HEK293 (cell line): ENCODE measurements at regions not wholly inside any gene's neighbourhood (a gene's known extent, or its start where the extent isn't known, plus 50 kb on each side); places are given as distances from the start of the nearest gene placed in this dataset.

Experiments used
- FEZF1 ChIP-seq: fragments of 450-650 bp; formaldehyde crosslinking; IDR thresholded peaks from 2 replicates; pipeline ENCODE4 v1.5.1; 2016; ENCODE audit warnings: missing biosample characterization, missing genetic modification characterization
- GLIS1 ChIP-seq: fragments of 450-650 bp; formaldehyde crosslinking; IDR thresholded peaks from 2 replicates; pipeline ENCODE4 v1.5.1; 2016; ENCODE audit warnings: missing biosample characterization, missing genetic modification characterization
- HOXC10 ChIP-seq: sonication (generic); formaldehyde crosslinking; IDR thresholded peaks from 2 replicates; pipeline ENCODE4 v1.8.1; 2023; ENCODE audit warnings: mild to moderate bottlenecking, missing genetic modification reagents
- OVOL3 ChIP-seq: fragments of 450-650 bp; formaldehyde crosslinking; IDR thresholded peaks from 2 replicates; pipeline ENCODE4 v1.5.1; 2016; ENCODE audit warnings: missing biosample characterization, missing genetic modification characterization
- TCF7L2 ChIP-seq: IDR thresholded peaks from 2 replicates; pipeline ENCODE4 v1.6.1; 2011; ENCODE audit warnings: low read depth, mild to moderate bottlenecking, inconsistent platforms, low read length, moderate library complexity, borderline replicate concordance
- YY2 ChIP-seq: fragments of 450-650 bp; formaldehyde crosslinking; IDR thresholded peaks from 2 replicates; pipeline ENCODE4 v1.5.1; 2016; ENCODE audit warnings: missing biosample characterization, missing genetic modification characterization
- ZNF133 ChIP-seq: fragments of 450-650 bp; formaldehyde crosslinking; IDR thresholded peaks from 2 replicates; pipeline ENCODE4 v1.5.1; 2016; ENCODE audit warnings: missing biosample characterization, missing genetic modification characterization
- ZNF16 ChIP-seq: fragments of 450-650 bp; formaldehyde crosslinking; IDR thresholded peaks from 2 replicates; pipeline ENCODE4 v1.5.1; 2016; ENCODE audit warnings: low read depth, missing biosample characterization, missing genetic modification characterization
- ZNF174 ChIP-seq: fragments of 450-650 bp; formaldehyde crosslinking; IDR thresholded peaks from 2 replicates; pipeline ENCODE4 v1.5.0; 2017; ENCODE audit warnings: missing biosample characterization, mild to moderate bottlenecking, missing genetic modification characterization
- ZNF184 ChIP-seq: fragments of 450-650 bp; IDR thresholded peaks from 2 replicates; pipeline ENCODE4 v1.5.1; 2018; ENCODE audit warnings: missing biosample characterization, mild to moderate bottlenecking, missing genetic modification characterization
- ZNF221 ChIP-seq: fragments of 450-650 bp; formaldehyde crosslinking; IDR thresholded peaks from 2 replicates; pipeline ENCODE4 v1.5.1; 2017; ENCODE audit warnings: missing biosample characterization, missing genetic modification characterization, borderline replicate concordance
- ZNF24 ChIP-seq: fragments of 450-650 bp; formaldehyde crosslinking; IDR thresholded peaks from 2 replicates; pipeline ENCODE4 v1.5.1; 2016; ENCODE audit warnings: missing biosample characterization, missing genetic modification characterization
- ZNF274 ChIP-seq, 2 experiments: fragments of 200-500 bp in 1 of 2; fragments of 450-650 bp in 1 of 2; sonication (Bioruptor generic) in 1 of 2; formaldehyde crosslinking in 1 of 2; IDR thresholded peaks; 2 replicates each; pipeline versions ENCODE4 v1.5.1 to v1.6.1; 2014 to 2016; ENCODE audit warnings: borderline replicate concordance in 1 of 2, inconsistent platforms in 1 of 2, low read length in 1 of 2, missing biosample characterization in 1 of 2, missing genetic modification characterization in 1 of 2
- ZNF324 ChIP-seq: fragments of 450-650 bp; formaldehyde crosslinking; IDR thresholded peaks from 2 replicates; pipeline ENCODE4 v1.5.1; 2016; ENCODE audit warnings: missing biosample characterization, missing genetic modification characterization
- ZNF391 ChIP-seq: fragments of 450-650 bp; formaldehyde crosslinking; IDR thresholded peaks from 2 replicates; pipeline ENCODE4 v1.5.1; 2016; ENCODE audit warnings: low read depth, missing biosample characterization, missing genetic modification characterization, borderline replicate concordance
- ZNF664 ChIP-seq: fragments of 450-650 bp; formaldehyde crosslinking; IDR thresholded peaks from 2 replicates; pipeline ENCODE4 v1.5.1; 2016; ENCODE audit warnings: missing biosample characterization, missing genetic modification characterization
- ZNF701 ChIP-seq: fragments of 450-650 bp; formaldehyde crosslinking; IDR thresholded peaks from 2 replicates; pipeline ENCODE4 v1.5.1; 2016; ENCODE audit warnings: missing biosample characterization, missing genetic modification characterization
- ZNF768 ChIP-seq: fragments of 450-650 bp; formaldehyde crosslinking; IDR thresholded peaks from 2 replicates; pipeline ENCODE4 v1.5.1; 2018; ENCODE audit warnings: missing biosample characterization, mild to moderate bottlenecking, missing genetic modification characterization
- ZNF785 ChIP-seq: fragments of 450-650 bp; formaldehyde crosslinking; IDR thresholded peaks from 2 replicates; pipeline ENCODE4 v1.5.1; 2016; ENCODE audit warnings: missing biosample characterization, missing genetic modification characterization
- ZNF791 ChIP-seq: fragments of 450-650 bp; formaldehyde crosslinking; IDR thresholded peaks from 2 replicates; pipeline ENCODE4 v1.5.1; 2016; ENCODE audit warnings: missing biosample characterization, missing genetic modification characterization
- ZNF843 ChIP-seq: fragments of 450-650 bp; formaldehyde crosslinking; IDR thresholded peaks from 2 replicates; pipeline ENCODE4 v1.5.1; 2016; ENCODE audit warnings: missing biosample characterization, missing genetic modification characterization
- ZSCAN16 ChIP-seq: fragments of 450-650 bp; formaldehyde crosslinking; IDR thresholded peaks from 2 replicates; pipeline ENCODE4 v1.5.1; 2016; ENCODE audit warnings: missing biosample characterization, missing genetic modification characterization
- ZXDB ChIP-seq: fragments of 450-650 bp; formaldehyde crosslinking; IDR thresholded peaks from 2 replicates; pipeline ENCODE4 v1.5.1; 2016; ENCODE audit warnings: missing biosample characterization, missing genetic modification characterization
- TF ChIP-seq, protein P1 (sequence below): fragments of 450-650 bp; formaldehyde crosslinking; IDR thresholded peaks from 2 replicates; pipeline ENCODE4 v1.5.1; 2017; ENCODE audit warnings: missing biosample characterization, missing genetic modification characterization
- TF ChIP-seq, protein P2 (sequence below): fragments of 450-650 bp; formaldehyde crosslinking; IDR thresholded peaks from 2 replicates; pipeline ENCODE4 v1.5.1; 2016; ENCODE audit warnings: missing biosample characterization, missing genetic modification characterization
- TF ChIP-seq, protein P3 (sequence below): fragments of 450-650 bp; formaldehyde crosslinking; IDR thresholded peaks from 2 replicates; pipeline ENCODE4 v1.5.1; 2016; ENCODE audit warnings: missing biosample characterization, missing genetic modification characterization, borderline replicate concordance
- TF ChIP-seq, protein P4 (sequence below): fragments of 450-650 bp; formaldehyde crosslinking; IDR thresholded peaks from 2 replicates; pipeline ENCODE4 v1.5.1; 2017; ENCODE audit warnings: missing biosample characterization, missing genetic modification characterization
- TF ChIP-seq, protein P5 (sequence below): fragments of 450-650 bp; formaldehyde crosslinking; IDR thresholded peaks from 2 replicates; pipeline ENCODE4 v1.5.1; 2016; ENCODE audit warnings: missing biosample characterization, missing genetic modification characterization

DNA sequence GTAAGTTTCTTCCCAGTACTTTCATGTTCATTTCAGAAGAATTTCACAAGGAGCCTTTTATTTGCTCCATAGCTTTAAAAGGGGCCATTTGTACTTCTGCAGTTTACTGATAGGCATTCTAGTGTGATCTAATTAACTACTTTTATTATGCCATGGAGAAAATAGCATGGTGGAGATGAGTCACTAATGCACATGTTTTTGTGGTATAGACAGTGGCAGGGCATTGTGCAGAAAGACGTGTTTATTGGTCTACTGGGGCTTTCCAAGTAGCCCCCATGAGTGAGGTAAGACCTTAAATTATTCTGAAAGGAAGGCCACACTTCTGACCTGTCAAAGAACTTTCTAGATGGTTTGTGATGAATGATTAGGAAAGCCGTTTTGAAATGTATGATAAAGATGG lies 810.0 kb upstream of the NR2F2 start (continued):
- TF ChIP-seq ZNF785 (tag by site-specific recombination) (no peak), ZNF221 (tag by site-specific recombination) (no peak), ZNF791 (tag by site-specific recombination) (no peak), ZNF184 (no peak), TCF7L2 (no peak), YY2 (tag by site-specific recombination) (no peak), ZNF274 (IDR thresholded peaks at IDR 0.05; ENCODE audit: low read length) (no peak), ZNF274 (tag by site-specific recombination; IDR thresholded peaks at IDR 0.05; ENCODE audit: borderline replicate concordance) (no peak), ZNF701 (no peak), GLIS1 (tag by site-specific recombination) (no peak), ZNF664 (no peak), ZSCAN16 (tag by site-specific recombination) (no peak), ZNF768 (no peak), ZXDB (tag by site-specific recombination) (peak; percentile 26; the same call in 1 of the 2 replicates), ZNF324 (tag by site-specific recombination) (no peak), ZNF16 (no peak), ZNF24 (tag by site-specific recombination) (no peak), ZNF391 (no peak), FEZF1 (tag by site-specific recombination) (0 out of 2 replicates have a peak, but pooled peaks have one; percentile 43), HOXC10 (CRISPR knock-in tag) (no peak), ZNF174 (no peak), ZNF133 (no peak), ZNF843 (no peak), OVOL3 (tag by site-specific recombination) (no peak)
- TF ChIP-seq, protein P1, sequence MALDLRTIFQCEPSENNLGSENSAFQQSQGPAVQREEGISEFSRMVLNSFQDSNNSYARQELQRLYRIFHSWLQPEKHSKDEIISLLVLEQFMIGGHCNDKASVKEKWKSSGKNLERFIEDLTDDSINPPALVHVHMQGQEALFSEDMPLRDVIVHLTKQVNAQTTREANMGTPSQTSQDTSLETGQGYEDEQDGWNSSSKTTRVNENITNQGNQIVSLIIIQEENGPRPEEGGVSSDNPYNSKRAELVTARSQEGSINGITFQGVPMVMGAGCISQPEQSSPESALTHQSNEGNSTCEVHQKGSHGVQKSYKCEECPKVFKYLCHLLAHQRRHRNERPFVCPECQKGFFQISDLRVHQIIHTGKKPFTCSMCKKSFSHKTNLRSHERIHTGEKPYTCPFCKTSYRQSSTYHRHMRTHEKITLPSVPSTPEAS (tag by site-specific recombination): no peak
- TF ChIP-seq, protein P2, sequence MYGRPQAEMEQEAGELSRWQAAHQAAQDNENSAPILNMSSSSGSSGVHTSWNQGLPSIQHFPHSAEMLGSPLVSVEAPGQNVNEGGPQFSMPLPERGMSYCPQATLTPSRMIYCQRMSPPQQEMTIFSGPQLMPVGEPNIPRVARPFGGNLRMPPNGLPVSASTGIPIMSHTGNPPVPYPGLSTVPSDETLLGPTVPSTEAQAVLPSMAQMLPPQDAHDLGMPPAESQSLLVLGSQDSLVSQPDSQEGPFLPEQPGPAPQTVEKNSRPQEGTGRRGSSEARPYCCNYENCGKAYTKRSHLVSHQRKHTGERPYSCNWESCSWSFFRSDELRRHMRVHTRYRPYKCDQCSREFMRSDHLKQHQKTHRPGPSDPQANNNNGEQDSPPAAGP (tag by site-specific recombination): no peak
- TF ChIP-seq, protein P3, sequence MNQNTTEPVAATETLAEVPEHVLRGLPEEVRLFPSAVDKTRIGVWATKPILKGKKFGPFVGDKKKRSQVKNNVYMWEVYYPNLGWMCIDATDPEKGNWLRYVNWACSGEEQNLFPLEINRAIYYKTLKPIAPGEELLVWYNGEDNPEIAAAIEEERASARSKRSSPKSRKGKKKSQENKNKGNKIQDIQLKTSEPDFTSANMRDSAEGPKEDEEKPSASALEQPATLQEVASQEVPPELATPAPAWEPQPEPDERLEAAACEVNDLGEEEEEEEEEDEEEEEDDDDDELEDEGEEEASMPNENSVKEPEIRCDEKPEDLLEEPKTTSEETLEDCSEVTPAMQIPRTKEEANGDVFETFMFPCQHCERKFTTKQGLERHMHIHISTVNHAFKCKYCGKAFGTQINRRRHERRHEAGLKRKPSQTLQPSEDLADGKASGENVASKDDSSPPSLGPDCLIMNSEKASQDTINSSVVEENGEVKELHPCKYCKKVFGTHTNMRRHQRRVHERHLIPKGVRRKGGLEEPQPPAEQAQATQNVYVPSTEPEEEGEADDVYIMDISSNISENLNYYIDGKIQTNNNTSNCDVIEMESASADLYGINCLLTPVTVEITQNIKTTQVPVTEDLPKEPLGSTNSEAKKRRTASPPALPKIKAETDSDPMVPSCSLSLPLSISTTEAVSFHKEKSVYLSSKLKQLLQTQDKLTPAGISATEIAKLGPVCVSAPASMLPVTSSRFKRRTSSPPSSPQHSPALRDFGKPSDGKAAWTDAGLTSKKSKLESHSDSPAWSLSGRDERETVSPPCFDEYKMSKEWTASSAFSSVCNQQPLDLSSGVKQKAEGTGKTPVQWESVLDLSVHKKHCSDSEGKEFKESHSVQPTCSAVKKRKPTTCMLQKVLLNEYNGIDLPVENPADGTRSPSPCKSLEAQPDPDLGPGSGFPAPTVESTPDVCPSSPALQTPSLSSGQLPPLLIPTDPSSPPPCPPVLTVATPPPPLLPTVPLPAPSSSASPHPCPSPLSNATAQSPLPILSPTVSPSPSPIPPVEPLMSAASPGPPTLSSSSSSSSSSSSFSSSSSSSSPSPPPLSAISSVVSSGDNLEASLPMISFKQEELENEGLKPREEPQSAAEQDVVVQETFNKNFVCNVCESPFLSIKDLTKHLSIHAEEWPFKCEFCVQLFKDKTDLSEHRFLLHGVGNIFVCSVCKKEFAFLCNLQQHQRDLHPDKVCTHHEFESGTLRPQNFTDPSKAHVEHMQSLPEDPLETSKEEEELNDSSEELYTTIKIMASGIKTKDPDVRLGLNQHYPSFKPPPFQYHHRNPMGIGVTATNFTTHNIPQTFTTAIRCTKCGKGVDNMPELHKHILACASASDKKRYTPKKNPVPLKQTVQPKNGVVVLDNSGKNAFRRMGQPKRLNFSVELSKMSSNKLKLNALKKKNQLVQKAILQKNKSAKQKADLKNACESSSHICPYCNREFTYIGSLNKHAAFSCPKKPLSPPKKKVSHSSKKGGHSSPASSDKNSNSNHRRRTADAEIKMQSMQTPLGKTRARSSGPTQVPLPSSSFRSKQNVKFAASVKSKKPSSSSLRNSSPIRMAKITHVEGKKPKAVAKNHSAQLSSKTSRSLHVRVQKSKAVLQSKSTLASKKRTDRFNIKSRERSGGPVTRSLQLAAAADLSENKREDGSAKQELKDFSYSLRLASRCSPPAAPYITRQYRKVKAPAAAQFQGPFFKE (tag by site-specific recombination): no peak
- TF ChIP-seq, protein P4, sequence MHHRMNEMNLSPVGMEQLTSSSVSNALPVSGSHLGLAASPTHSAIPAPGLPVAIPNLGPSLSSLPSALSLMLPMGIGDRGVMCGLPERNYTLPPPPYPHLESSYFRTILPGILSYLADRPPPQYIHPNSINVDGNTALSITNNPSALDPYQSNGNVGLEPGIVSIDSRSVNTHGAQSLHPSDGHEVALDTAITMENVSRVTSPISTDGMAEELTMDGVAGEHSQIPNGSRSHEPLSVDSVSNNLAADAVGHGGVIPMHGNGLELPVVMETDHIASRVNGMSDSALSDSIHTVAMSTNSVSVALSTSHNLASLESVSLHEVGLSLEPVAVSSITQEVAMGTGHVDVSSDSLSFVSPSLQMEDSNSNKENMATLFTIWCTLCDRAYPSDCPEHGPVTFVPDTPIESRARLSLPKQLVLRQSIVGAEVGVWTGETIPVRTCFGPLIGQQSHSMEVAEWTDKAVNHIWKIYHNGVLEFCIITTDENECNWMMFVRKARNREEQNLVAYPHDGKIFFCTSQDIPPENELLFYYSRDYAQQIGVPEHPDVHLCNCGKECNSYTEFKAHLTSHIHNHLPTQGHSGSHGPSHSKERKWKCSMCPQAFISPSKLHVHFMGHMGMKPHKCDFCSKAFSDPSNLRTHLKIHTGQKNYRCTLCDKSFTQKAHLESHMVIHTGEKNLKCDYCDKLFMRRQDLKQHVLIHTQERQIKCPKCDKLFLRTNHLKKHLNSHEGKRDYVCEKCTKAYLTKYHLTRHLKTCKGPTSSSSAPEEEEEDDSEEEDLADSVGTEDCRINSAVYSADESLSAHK: no peak
- TF ChIP-seq, protein P5, sequence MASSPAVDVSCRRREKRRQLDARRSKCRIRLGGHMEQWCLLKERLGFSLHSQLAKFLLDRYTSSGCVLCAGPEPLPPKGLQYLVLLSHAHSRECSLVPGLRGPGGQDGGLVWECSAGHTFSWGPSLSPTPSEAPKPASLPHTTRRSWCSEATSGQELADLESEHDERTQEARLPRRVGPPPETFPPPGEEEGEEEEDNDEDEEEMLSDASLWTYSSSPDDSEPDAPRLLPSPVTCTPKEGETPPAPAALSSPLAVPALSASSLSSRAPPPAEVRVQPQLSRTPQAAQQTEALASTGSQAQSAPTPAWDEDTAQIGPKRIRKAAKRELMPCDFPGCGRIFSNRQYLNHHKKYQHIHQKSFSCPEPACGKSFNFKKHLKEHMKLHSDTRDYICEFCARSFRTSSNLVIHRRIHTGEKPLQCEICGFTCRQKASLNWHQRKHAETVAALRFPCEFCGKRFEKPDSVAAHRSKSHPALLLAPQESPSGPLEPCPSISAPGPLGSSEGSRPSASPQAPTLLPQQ (tag by site-specific recombination): peak; percentile 52; the same call in 1 of the 2 replicates
